ENCODE measurements at regions not wholly inside any gene's neighbourhood (a gene's known extent, or its start where the extent isn't known, plus 50 kb on each side); places are given as distances from the start of the nearest gene placed in this dataset.

- DNase-seq (ENCODE audit: low read depth, low spot score) = no peak
- H3K36me3 ChIP-seq (ENCODE audit: insufficient read depth, low read length) = no peaks in the 10 kb centered on the region
- H3K9ac ChIP-seq (ENCODE audit: insufficient read length) = no peak overlapping the region
- no peak overlapping the region for H3K27ac ChIP-seq
- TF ChIP-seq EZH2 (IDR thresholded peaks at IDR 0.05) (no peak), POLR2AphosphoS5 (IDR thresholded peaks at IDR 0.05; ENCODE audit: borderline replicate concordance, low read depth, low read length) (no peak), FOXP2 (optimal IDR thresholded peaks at IDR 0.05; ENCODE audit: control extremely low read depth, extremely low read length, insufficient read depth) (no peak)
- no peaks in the 10 kb centered on the region for H3K9me3 ChIP-seq (ENCODE audit: low read depth, low read length)
- no peak overlapping the region for H3K4me3 ChIP-seq
Measured at GRCh38 chr4:138727731-138728130, 287.9 kb upstream of the NOCT start.

- Histone ChIP-seq H3K4me3 (no peak overlapping the region), H3K27ac (no peak overlapping the region), H3K9ac (ENCODE audit: insufficient read length) (no peak overlapping the region), H3K36me3 (ENCODE audit: insufficient read depth, low read length) (no peaks in the 10 kb centered on the region), H3K9me3 (ENCODE audit: low read depth, low read length) (no peaks in the 10 kb centered on the region)
- no peak for TF ChIP-seq POLR2AphosphoS5 (IDR thresholded peaks at IDR 0.05; ENCODE audit: borderline replicate concordance, low read depth, low read length)
- no peak for TF ChIP-seq EZH2 (IDR thresholded peaks at IDR 0.05)
- TF ChIP-seq FOXP2 (optimal IDR thresholded peaks at IDR 0.05; ENCODE audit: control extremely low read depth, extremely low read length, insufficient read depth) = no peak
- no peak for DNase-seq (ENCODE audit: low read depth, low spot score)
Measured at GRCh38 chr4:138724530-138724929, 291.1 kb upstream of the NOCT start.

GRCh38 chr4:138716559-138717335, 298.8 kb upstream of the NOCT start:
- no peak overlapping the region for H3K9ac ChIP-seq (ENCODE audit: insufficient read length)
- DNase-seq (ENCODE audit: low read depth, low spot score) = no peak
- no peak overlapping the region for H3K27ac ChIP-seq
- no peak for TF ChIP-seq EZH2 (IDR thresholded peaks at IDR 0.05)
- TF ChIP-seq POLR2AphosphoS5 (IDR thresholded peaks at IDR 0.05; ENCODE audit: borderline replicate concordance, low read depth, low read length) = no peak
- TF ChIP-seq FOXP2 (optimal IDR thresholded peaks at IDR 0.05; ENCODE audit: control extremely low read depth, extremely low read length, insufficient read depth) = no peak
- no peak overlapping the region for H3K4me3 ChIP-seq
- no peaks in the 10 kb centered on the region for H3K9me3 ChIP-seq (ENCODE audit: low read depth, low read length)
- no peaks in the 10 kb centered on the region for H3K36me3 ChIP-seq (ENCODE audit: insufficient read depth, low read length)

GRCh38 chr4:138710297-138710696, 305.3 kb upstream of the NOCT start:
- H3K27ac ChIP-seq = no peak overlapping the region
- DNase-seq (ENCODE audit: low read depth, low spot score) = no peak
- no peaks in the 10 kb centered on the region for H3K9me3 ChIP-seq (ENCODE audit: low read depth, low read length)
- no peaks in the 10 kb centered on the region for H3K36me3 ChIP-seq (ENCODE audit: insufficient read depth, low read length)
- TF ChIP-seq POLR2AphosphoS5 (IDR thresholded peaks at IDR 0.05; ENCODE audit: borderline replicate concordance, low read depth, low read length) = no peak
- TF ChIP-seq EZH2 (IDR thresholded peaks at IDR 0.05) = no peak
- TF ChIP-seq FOXP2 (optimal IDR thresholded peaks at IDR 0.05; ENCODE audit: control extremely low read depth, extremely low read length, insufficient read depth) = no peak
- no peak overlapping the region for H3K4me3 ChIP-seq
- H3K9ac ChIP-seq (ENCODE audit: insufficient read length) = no peak overlapping the region

- H3K4me3 ChIP-seq = no peak overlapping the region
- no peaks in the 10 kb centered on the region for H3K36me3 ChIP-seq (ENCODE audit: insufficient read depth, low read length)
- no peak for TF ChIP-seq EZH2 (IDR thresholded peaks at IDR 0.05)
- no peak for TF ChIP-seq FOXP2 (optimal IDR thresholded peaks at IDR 0.05; ENCODE audit: control extremely low read depth, extremely low read length, insufficient read depth)
- TF ChIP-seq POLR2AphosphoS5 (IDR thresholded peaks at IDR 0.05; ENCODE audit: borderline replicate concordance, low read depth, low read length) = no peak
- no peak for DNase-seq (ENCODE audit: low read depth, low spot score)
- no peak overlapping the region for H3K27ac ChIP-seq
- no peak overlapping the region for H3K9ac ChIP-seq (ENCODE audit: insufficient read length)
- no peaks in the 10 kb centered on the region for H3K9me3 ChIP-seq (ENCODE audit: low read depth, low read length)
Measured at GRCh38 chr4:138709859-138710258, 305.7 kb upstream of the NOCT start.

- no peak overlapping the region for H3K9ac ChIP-seq (ENCODE audit: insufficient read length)
- no peak for DNase-seq (ENCODE audit: low read depth, low spot score)
- no peak overlapping the region for H3K4me3 ChIP-seq
- no peaks in the 10 kb centered on the region for H3K36me3 ChIP-seq (ENCODE audit: insufficient read depth, low read length)
- TF ChIP-seq FOXP2 (optimal IDR thresholded peaks at IDR 0.05; ENCODE audit: control extremely low read depth, extremely low read length, insufficient read depth) = no peak
- TF ChIP-seq POLR2AphosphoS5 (IDR thresholded peaks at IDR 0.05; ENCODE audit: borderline replicate concordance, low read depth, low read length) = no peak
- TF ChIP-seq EZH2 (IDR thresholded peaks at IDR 0.05) = no peak
- H3K27ac ChIP-seq = no peak overlapping the region
- no peaks in the 10 kb centered on the region for H3K9me3 ChIP-seq (ENCODE audit: low read depth, low read length)
Measured at GRCh38 chr4:138707746-138708677, 307.6 kb upstream of the NOCT start.

GRCh38 chr4:138706201-138706600, 309.4 kb upstream of the NOCT start:
- Histone ChIP-seq H3K36me3 (ENCODE audit: insufficient read depth, low read length) (no peaks in the 10 kb centered on the region), H3K9me3 (ENCODE audit: low read depth, low read length) (no peaks in the 10 kb centered on the region), H3K9ac (ENCODE audit: insufficient read length) (no peak overlapping the region), H3K27ac (no peak overlapping the region), H3K4me3 (no peak overlapping the region)
- TF ChIP-seq FOXP2 (optimal IDR thresholded peaks at IDR 0.05; ENCODE audit: control extremely low read depth, extremely low read length, insufficient read depth) (no peak), EZH2 (IDR thresholded peaks at IDR 0.05) (no peak), POLR2AphosphoS5 (IDR thresholded peaks at IDR 0.05; ENCODE audit: borderline replicate concordance, low read depth, low read length) (no peak)
- no peak for DNase-seq (ENCODE audit: low read depth, low spot score)

- Histone ChIP-seq H3K27ac (no peak overlapping the region), H3K9ac (ENCODE audit: insufficient read length) (peak overlapping the region; percentile 7), H3K9me3 (ENCODE audit: low read depth, low read length) (no peaks in the 10 kb centered on the region), H3K4me3 (no peak overlapping the region), H3K36me3 (ENCODE audit: insufficient read depth, low read length) (no peaks in the 10 kb centered on the region)
- no peak for TF ChIP-seq EZH2 (IDR thresholded peaks at IDR 0.05)
- no peak for TF ChIP-seq POLR2AphosphoS5 (IDR thresholded peaks at IDR 0.05; ENCODE audit: borderline replicate concordance, low read depth, low read length)
- TF ChIP-seq FOXP2 (optimal IDR thresholded peaks at IDR 0.05; ENCODE audit: control extremely low read depth, extremely low read length, insufficient read depth) = no peak
- DNase-seq (ENCODE audit: low read depth, low spot score) = no peak
Measured at GRCh38 chr4:138702190-138702824, 313.3 kb upstream of the NOCT start.
